ENCODE measurements at regions not wholly inside any gene's neighbourhood (a gene's known extent, or its start where the extent isn't known, plus 50 kb on each side); places are given as distances from the start of the nearest gene placed in this dataset.

- no peak for ATAC-seq (replicated peaks)
- Mint-ChIP-seq H3K4me1 (no peaks in the 10 kb centered on the region), H3K4me3 (no peak overlapping the region), H3K36me3 (ENCODE audit: low read depth) (no peaks in the 10 kb centered on the region), H3K27me3 (no peaks in the 10 kb centered on the region), H3K27ac (no peak overlapping the region), H3K9me3 (peaks cover 8% of the 10 kb centered on the region)
Observed at GRCh38 chr4:58209551-58209950, 1099.4 kb upstream of the IGFBP7 start.

GRCh38 chr4:58209001-58209400 lies 1098.8 kb upstream of the IGFBP7 start:
- Mint-ChIP-seq H3K9me3 (peaks cover 5% of the 10 kb centered on the region), H3K4me3 (no peak overlapping the region), H3K27ac (no peak overlapping the region), H3K36me3 (ENCODE audit: low read depth) (no peaks in the 10 kb centered on the region), H3K4me1 (no peaks in the 10 kb centered on the region), H3K27me3 (no peaks in the 10 kb centered on the region)
- ATAC-seq (replicated peaks) = no peak

- Mint-ChIP-seq H3K36me3 (ENCODE audit: low read depth) (no peaks in the 10 kb centered on the region), H3K27ac (no peak overlapping the region), H3K27me3 (no peaks in the 10 kb centered on the region), H3K4me3 (no peak overlapping the region), H3K9me3 (no peaks in the 10 kb centered on the region), H3K4me1 (no peaks in the 10 kb centered on the region)
- ATAC-seq (replicated peaks) = no peak
Observed at GRCh38 chr4:58205446-58206235, 1095.5 kb upstream of the IGFBP7 start.

GRCh38 chr4:58192217-58192616 lies 1082.0 kb upstream of the IGFBP7 start:
- H3K9me3 Mint-ChIP-seq = peaks cover 30% of the 10 kb centered on the region
- no peak overlapping the region for H3K27ac Mint-ChIP-seq
- no peak overlapping the region for H3K4me3 Mint-ChIP-seq
- H3K27me3 Mint-ChIP-seq = no peaks in the 10 kb centered on the region
- no peaks in the 10 kb centered on the region for H3K4me1 Mint-ChIP-seq
- no peak for ATAC-seq (replicated peaks)
- H3K36me3 Mint-ChIP-seq (ENCODE audit: low read depth) = no peaks in the 10 kb centered on the region

- H3K36me3 Mint-ChIP-seq (ENCODE audit: low read depth) = no peaks in the 10 kb centered on the region
- H3K4me1 Mint-ChIP-seq = no peaks in the 10 kb centered on the region
- no peak overlapping the region for H3K4me3 Mint-ChIP-seq
- peaks cover 27% of the 10 kb centered on the region for H3K9me3 Mint-ChIP-seq
- ATAC-seq (replicated peaks) = no peak
- H3K27me3 Mint-ChIP-seq = no peaks in the 10 kb centered on the region
- H3K27ac Mint-ChIP-seq = no peak overlapping the region
Observed at GRCh38 chr4:58191109-58191508, 1080.9 kb upstream of the IGFBP7 start.

- H3K36me3 Mint-ChIP-seq (ENCODE audit: low read depth) = no peaks in the 10 kb centered on the region
- H3K27ac Mint-ChIP-seq = no peak overlapping the region
- H3K9me3 Mint-ChIP-seq = peaks cover 34% of the 10 kb centered on the region
- ATAC-seq (replicated peaks) = no peak
- no peaks in the 10 kb centered on the region for H3K4me1 Mint-ChIP-seq
- no peaks in the 10 kb centered on the region for H3K27me3 Mint-ChIP-seq
- H3K4me3 Mint-ChIP-seq = no peak overlapping the region
Observed at GRCh38 chr4:58188316-58188715, 1078.1 kb upstream of the IGFBP7 start.

- H3K9me3 Mint-ChIP-seq = peaks cover 21% of the 10 kb centered on the region
- ATAC-seq (replicated peaks) = no peak
- no peaks in the 10 kb centered on the region for H3K27me3 Mint-ChIP-seq
- no peak overlapping the region for H3K4me3 Mint-ChIP-seq
- H3K4me1 Mint-ChIP-seq = no peaks in the 10 kb centered on the region
- H3K27ac Mint-ChIP-seq = no peak overlapping the region
- H3K36me3 Mint-ChIP-seq (ENCODE audit: low read depth) = no peaks in the 10 kb centered on the region
Observed at GRCh38 chr4:58175024-58175423, 1064.8 kb upstream of the IGFBP7 start.

GRCh38 chr4:58166490-58166889 lies 1056.3 kb upstream of the IGFBP7 start:
- Mint-ChIP-seq H3K4me3 (no peak overlapping the region), H3K4me1 (no peaks in the 10 kb centered on the region)

GRCh38 chr4:58163156-58163555 lies 1053.0 kb upstream of the IGFBP7 start:
- Mint-ChIP-seq H3K4me3 (no peak overlapping the region), H3K9me3 (peaks cover 15% of the 10 kb centered on the region), H3K36me3 (ENCODE audit: low read depth) (no peaks in the 10 kb centered on the region), H3K4me1 (no peaks in the 10 kb centered on the region), H3K27me3 (no peaks in the 10 kb centered on the region), H3K27ac (no peak overlapping the region)
- no peak for ATAC-seq (replicated peaks)

More at GRCh38 chr4:58166490-58166889, 1056.3 kb upstream of the IGFBP7 start:
- no peak overlapping the region for H3K27ac Mint-ChIP-seq
- no peak for ATAC-seq (replicated peaks)
- H3K27me3 Mint-ChIP-seq = no peaks in the 10 kb centered on the region
- H3K9me3 Mint-ChIP-seq = peaks cover 36% of the 10 kb centered on the region
- no peaks in the 10 kb centered on the region for H3K36me3 Mint-ChIP-seq (ENCODE audit: low read depth)

GRCh38 chr4:58149404-58150085 lies 1039.4 kb upstream of the IGFBP7 start:
- Mint-ChIP-seq H3K27me3 (no peaks in the 10 kb centered on the region), H3K4me3 (no peak overlapping the region), H3K9me3 (peaks cover 19% of the 10 kb centered on the region), H3K36me3 (ENCODE audit: low read depth) (no peaks in the 10 kb centered on the region), H3K4me1 (no peaks in the 10 kb centered on the region), H3K27ac (no peak overlapping the region)
- no peak for ATAC-seq (replicated peaks)

- ATAC-seq (replicated peaks) = no peak
- peaks cover 11% of the 10 kb centered on the region for H3K9me3 Mint-ChIP-seq
- no peaks in the 10 kb centered on the region for H3K27me3 Mint-ChIP-seq
- no peaks in the 10 kb centered on the region for H3K4me1 Mint-ChIP-seq
- H3K4me3 Mint-ChIP-seq = no peak overlapping the region
- H3K36me3 Mint-ChIP-seq (ENCODE audit: low read depth) = no peaks in the 10 kb centered on the region
- no peak overlapping the region for H3K27ac Mint-ChIP-seq
Observed at GRCh38 chr4:58144721-58145120, 1034.5 kb upstream of the IGFBP7 start.

GRCh38 chr4:58138786-58139668 lies 1028.8 kb upstream of the IGFBP7 start:
- Mint-ChIP-seq H3K27me3 (no peaks in the 10 kb centered on the region), H3K27ac (no peak overlapping the region), H3K9me3 (peaks cover 7% of the 10 kb centered on the region), H3K36me3 (ENCODE audit: low read depth) (no peaks in the 10 kb centered on the region), H3K4me3 (no peak overlapping the region), H3K4me1 (no peaks in the 10 kb centered on the region)
- no peak for ATAC-seq (replicated peaks)

GRCh38 chr4:58136604-58137003 lies 1026.4 kb upstream of the IGFBP7 start:
- Mint-ChIP-seq H3K27ac (no peak overlapping the region), H3K4me1 (no peaks in the 10 kb centered on the region), H3K4me3 (no peak overlapping the region), H3K27me3 (no peaks in the 10 kb centered on the region), H3K9me3 (no peaks in the 10 kb centered on the region), H3K36me3 (ENCODE audit: low read depth) (no peaks in the 10 kb centered on the region)
- ATAC-seq (replicated peaks) = no peak

- Mint-ChIP-seq H3K4me3 (no peak overlapping the region), H3K27ac (no peak overlapping the region), H3K36me3 (ENCODE audit: low read depth) (no peaks in the 10 kb centered on the region), H3K4me1 (no peaks in the 10 kb centered on the region), H3K27me3 (no peaks in the 10 kb centered on the region), H3K9me3 (peaks cover 3% of the 10 kb centered on the region)
- no peak for ATAC-seq (replicated peaks)
Observed at GRCh38 chr4:58127680-58128079, 1017.5 kb upstream of the IGFBP7 start.

Measured in activated T-helper 17 cell treated with anti-CD3 and anti-CD28 coated beads, Interleukin-2, amount 50 U/mL, for 72 hours (primary cell).